HG03521 (cell line): ENCODE measurements at regions not wholly inside any gene's neighbourhood (a gene's known extent, or its start where the extent isn't known, plus 50 kb on each side); places are given as distances from the start of the nearest gene placed in this dataset.

Experiments used
- ATAC-seq: cut with Tn5 transposase; IDR thresholded peaks from one replicate; pipeline ENCODE4 v1.9.1; 2021; ENCODE audit warnings: mild to moderate bottlenecking, moderate library complexity; ENCODE audit not compliant: unreplicated experiment

DNA sequence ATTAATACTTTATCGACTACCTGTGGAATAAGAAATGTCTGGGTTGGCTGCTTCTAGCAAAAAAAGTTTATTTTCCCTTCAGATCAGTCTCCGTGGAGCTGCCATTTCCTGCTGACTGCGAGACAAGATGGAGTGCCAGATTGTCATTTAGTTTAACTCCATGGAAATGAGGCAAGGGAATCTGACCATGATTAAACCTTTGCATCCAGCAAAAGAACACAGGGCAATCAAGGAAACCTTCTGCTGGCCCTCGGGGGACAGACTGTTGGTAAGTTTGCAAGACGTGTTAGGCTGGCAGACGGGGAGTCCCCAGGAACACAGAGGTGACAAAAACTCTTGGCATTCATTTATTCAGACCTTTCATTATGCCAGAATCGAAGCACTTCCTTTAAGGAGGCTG, 52.2 kb upstream of the SPACA1 start:
- no peak for ATAC-seq

DNA sequence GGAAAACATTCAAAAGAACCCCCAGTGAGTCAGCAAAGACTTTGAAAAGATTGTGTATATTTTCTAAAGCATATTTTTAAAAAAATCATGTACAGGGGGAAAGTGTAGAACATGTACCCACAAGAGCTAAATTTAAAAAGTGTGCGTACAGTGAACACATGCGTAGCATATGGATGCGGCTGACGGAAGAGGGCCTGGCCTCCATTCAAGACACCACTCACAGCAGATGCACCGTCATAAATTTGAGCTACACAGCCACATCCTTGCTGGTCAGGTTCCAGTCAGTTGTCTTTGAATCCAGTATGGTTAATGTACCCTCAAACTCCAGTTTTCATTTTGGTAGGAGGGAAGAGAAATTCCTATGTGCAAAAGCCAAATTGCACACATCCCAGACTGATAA, 54.3 kb upstream of the SPACA1 start:
- no peak for ATAC-seq

DNA sequence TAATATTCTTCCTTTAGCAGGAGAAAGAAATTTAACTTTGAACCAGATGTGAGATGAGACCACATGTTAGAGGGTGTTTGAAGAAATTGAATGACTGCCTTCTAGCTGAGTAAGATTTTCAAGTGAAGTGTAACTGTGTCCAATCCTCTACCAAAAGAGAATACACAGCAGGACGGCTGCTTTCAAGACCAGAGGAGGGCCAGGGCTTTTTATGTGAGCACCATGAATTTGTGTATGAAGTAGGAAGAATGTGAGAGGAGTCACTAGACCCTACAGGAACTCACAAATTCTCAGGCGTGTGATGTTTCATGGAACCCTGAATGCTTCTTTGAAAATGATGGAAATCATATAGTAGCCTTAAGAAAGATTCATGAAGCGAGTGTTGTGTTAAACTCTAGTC, 56.8 kb upstream of the SPACA1 start:
- no peak for ATAC-seq

DNA sequence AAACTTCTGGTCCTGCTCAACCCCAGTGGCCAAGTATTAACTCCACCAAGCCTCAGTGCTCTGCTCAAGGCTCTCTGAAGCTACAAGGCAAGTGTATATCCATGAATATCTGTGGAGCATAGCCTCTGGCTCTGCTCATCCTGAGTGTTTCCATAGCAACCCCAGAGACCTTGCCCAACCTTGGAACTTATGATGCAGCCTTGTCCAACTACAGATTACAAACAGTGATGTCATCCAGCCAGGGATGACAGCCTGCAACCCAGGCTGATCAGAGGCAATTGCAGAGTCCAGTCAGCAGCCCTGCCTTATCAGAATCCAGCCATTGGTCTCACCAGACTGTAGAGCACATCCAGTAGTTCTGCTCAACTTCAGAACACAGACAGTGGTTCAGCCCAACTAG, 65.5 kb upstream of the SPACA1 start:
- no peak for ATAC-seq

DNA sequence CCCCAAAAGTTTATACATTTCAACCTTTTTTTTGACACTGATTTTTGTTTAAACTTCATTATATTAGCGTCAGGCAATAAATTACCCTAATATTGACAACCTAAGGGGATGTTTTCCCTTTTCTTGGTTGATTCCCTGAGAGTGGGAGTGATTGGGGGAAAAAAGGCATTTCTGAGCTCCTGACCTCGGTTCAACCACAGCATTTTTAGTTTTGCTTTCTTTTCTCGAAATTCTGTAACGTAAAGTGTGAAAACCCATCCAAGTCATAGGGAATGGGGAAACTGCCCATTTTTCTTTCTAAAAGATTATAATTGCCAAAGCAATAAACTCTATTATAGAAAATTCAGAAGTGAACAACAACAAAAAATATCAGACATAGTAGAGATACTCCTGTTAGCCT, 67.9 kb upstream of the SPACA1 start:
- no peak for ATAC-seq

DNA sequence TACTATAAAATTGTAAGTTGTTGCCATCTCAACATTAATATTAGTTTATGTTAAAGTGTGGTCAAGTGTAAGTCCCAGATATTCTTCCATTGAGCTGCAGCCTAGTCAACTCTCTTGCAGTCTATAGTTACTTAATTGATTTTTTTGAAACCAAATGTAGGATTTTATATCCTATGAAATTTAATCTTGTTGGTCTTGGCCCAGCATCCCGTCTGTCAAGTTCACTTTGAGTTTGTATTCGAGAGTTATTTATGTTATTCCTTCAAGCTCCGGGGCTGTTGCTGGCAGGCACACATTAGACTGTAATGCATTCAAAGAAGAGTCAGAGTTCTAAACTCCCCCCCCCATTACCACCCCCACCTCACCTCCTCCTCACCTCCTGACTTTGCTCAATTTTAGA, 71.0 kb upstream of the SPACA1 start:
- ATAC-seq: no peak

DNA sequence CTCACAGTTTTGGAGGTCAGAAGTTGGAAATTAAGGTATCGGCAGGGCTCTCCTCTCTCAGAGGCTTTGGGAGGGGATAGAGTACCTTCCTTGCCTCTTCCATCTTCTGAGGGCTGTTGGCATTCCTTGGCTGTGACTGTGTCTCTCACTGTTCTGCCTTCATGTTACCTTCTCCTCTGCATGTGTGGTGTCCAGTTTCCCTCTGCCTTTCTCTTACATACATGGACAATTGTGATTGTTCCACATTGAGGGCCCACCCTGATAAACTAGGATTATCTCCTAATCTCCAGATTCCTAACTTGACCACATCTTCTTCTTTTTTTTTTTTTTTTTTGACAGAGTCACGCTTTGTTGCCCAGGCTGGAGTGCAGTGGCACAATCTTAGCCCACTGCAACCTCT, 72.1 kb upstream of the SPACA1 start:
- ATAC-seq: no peak

DNA sequence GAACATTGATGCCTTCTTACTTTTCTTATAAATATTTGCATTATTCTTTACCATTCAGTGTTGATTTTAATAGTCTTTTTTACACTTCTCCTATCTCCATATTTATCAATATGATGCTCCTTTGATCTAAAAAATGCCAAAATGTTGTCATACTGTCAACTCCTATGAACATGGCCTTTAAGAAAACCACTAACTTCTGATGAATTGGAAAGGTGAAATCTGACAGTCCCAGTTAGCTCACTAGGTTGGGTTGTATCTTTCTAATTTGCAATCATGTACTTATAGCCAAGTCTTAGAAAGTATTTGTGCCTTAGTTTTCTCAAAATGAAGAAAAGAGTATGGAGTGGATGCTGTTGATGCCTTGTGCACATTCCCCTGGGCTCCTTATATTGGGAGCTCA, 75.4 kb upstream of the SPACA1 start:
- no peak for ATAC-seq

DNA sequence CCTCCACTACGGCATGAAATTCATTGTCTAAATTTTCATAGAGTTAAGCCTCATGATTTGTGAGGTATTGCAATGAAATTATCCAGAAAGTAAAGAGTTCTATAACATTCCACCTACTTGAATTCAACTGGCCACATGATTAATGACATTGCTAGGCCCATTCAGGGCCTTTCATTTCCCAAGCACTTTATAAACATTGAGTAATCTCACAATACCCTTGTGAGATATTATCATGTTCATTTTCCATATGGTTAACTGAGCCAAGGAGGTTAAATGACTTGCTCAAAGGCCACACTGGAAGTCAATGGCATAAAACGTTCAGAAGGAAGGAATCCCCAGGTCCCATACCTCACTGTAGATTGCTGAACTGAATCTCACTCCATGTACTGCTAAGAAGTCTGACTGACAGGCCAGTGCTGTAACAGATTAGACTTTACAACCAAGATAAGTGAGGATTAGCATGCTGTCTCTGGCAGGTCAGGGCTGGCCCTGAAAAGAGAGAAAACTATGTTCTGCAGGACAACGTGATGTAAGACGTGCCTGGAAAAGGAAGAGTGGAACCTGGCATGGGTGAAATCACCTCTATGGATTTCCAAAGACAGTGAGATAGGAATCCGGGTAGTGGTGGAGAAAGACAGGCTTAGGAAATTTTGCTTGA, 75.9 kb upstream of the SPACA1 start:
- ATAC-seq: no peak

DNA sequence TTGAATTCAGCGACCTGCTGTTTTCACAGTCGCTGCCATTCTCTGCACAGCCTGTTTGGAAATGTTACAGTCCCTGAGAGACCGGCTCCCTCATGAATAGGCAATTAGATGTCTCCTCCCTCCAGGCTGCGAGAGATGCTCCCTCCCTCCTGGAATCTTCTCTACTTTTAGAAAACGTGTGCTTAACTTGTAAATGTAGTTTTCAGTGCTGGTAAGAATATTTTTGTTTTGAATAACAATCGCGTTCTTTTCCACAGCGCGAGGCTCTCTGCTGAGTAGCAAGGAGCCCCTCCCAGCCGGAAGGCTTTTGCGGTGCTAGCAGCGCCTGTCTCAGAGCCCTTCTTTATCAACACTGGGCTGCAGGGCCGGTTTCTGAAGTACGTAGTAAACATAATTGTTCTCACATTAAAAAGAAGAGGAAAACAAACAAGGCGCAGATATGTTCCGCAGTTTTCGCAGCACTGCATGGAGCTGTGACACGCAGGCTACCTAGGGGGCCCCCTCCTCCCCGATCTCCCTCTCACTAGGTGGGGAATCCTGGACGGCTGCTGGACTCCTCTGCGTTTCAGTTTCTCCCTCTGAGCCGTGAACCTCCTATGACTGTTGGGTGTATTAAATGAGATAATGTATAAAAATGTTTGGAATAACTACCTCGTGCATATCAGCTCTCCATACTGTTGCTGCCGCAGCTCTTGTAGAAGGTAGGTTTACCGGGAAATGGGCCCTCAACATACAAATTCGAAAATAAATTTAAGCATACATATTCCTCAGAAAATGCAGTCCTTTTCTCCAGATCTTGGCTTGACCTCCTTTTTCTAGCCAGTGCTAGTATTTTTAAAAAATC, 79.0 kb upstream of the SPACA1 start:
- no peak for ATAC-seq

DNA sequence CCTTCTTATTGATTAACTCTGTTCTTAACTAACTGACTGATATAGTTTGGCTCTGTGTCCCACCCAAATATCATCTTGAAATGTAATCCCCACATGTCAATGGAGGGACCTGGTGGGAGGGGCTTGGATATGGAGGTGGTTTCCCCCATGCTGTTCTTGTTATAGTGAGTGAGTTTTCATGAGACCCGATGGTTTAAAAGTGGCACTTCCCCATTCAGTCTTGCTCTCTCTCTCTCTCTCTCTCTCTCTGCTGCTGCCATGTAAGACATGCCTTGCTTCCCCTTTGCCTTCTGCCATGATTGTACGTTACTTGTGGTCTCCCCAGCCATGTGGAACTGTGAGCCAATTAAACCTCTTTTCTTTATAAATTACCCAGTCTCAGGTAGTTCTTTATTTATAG, 81.8 kb upstream of the SPACA1 start:
- ATAC-seq: no peak

DNA sequence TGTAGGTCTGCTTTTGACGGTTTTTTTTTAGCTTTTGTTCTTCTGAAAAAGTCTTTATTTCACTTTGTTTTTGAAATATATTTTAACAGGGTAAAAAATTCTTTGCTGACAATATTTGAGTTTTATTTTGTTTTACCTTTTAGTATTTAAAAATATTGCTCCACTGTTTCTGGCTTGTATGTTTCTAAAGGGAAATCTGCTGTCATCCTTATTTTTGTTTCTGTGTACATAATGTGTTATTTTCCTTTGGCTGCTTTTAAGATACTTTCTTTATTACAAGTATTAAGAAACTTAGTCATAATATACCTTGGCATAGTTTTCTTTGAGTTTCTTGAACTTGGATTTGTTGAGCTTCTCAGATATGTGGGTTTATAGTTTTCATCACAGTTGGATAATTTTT, 88.6 kb upstream of the SPACA1 start:
- no peak for ATAC-seq

DNA sequence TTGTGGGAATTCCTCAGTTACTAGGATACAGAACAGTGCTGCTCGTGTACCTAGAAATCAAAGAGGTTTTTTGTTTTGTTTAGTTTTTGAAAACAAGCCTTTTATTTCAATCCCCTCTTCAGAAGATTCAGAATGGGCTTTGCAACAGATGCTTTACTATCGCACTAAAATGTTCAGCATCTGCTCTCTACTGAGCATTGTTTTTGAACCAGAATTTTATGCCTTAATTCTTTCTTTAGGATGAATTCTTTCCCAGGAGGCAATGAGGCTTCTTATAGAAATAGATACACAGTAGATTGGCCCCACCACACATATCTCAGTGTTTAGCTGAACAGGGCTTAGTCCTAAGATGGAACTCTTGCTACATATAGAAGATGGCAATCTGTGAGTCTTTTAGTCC, 95.9 kb upstream of the SPACA1 start:
- no peak for ATAC-seq

DNA sequence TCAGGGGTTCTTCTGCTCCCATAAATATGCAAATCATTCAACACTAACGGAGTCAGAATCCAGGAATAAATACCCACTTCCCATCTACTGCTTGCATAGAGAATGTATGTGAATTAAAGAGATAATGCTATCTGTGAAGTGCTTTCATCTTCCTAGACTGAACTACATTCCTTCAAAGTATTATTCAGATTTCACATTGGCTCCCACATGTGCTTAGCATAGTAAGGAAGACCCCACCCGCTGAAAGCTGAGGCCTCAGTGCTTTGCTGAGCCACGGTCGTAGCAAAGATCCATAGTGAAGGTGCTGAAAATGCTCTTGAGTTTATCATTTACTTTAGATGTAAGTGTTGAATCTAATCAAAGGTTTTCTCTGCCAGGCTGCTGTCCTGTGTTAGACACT, 97.0 kb upstream of the SPACA1 start:
- no peak for ATAC-seq

DNA sequence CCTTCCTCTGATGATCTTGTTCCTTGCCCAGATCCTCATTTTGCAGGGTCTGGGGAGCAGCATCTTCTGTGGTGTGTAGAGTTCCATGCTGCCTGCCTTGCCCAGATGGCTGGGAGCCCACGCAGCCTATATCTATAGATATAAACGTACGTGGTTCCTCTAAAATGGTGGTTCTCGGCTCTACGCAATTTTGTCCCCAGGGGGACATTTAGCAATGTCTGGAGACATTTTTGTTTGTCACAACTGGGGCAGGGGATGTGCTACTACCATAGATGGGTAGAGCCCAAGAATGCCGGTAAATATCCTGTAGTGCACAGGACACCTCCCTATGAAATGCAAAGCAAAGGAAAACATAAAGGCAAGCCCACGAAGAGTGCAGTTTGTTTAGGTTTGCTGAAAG, 98.4 kb upstream of the SPACA1 start:
- ATAC-seq: no peak

DNA sequence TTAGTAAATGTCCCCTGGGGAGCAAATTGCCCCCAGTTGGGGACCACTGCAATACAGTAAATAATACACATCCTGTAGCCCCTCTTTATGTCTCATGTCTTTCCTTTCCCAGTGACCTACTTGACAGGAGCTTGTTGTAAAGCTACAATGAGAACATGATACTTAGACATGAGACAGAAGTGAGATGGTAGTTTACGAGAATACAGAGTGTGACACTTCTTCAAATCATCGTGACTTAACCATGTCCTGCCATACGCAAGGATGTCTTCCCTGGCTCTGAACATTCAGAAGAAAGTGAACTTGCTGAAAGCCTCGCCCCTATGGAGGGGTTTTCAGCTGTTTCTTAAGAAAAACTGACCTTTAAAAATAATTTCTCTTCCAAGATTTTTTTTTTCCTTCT, 101.0 kb upstream of the SPACA1 start:
- no peak for ATAC-seq

DNA sequence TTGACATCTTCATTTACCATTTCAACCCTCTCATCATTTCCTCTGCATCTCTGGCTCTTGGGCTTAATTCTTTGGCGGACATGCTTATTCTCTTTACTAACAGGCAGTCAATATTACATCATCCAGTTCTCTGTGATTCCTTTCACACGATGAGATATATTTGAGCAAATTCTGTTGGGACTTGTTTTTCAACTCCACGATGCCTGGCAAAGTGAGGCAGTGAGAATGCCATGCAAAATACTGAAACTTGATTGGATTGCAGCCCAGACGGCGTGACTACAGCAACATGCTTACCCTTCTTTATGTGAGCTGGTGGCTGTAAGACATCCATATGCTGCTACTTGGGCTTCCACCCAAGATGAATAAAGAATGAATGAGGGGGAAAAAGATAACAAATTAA, 101.7 kb upstream of the SPACA1 start:
- ATAC-seq: no peak

DNA sequence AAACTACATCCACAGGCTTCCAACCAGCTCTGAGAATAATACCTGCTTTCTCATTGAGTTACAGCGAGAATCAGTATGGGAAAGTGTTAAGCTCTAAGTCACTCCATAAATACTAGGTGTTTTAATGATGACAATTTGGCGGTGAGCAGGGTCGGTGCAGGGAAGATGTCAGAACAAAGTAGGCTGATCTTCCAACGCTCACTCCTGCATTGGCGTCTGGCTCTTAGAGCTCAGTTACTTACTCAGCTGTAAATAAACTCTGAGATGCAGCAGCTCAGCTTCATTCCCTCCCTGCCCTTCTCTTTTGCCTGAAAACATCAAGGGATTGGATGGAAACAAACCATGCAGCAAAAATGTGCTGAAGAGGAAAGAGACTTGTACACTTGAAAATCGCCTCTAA, 102.5 kb upstream of the SPACA1 start:
- no peak for ATAC-seq

DNA sequence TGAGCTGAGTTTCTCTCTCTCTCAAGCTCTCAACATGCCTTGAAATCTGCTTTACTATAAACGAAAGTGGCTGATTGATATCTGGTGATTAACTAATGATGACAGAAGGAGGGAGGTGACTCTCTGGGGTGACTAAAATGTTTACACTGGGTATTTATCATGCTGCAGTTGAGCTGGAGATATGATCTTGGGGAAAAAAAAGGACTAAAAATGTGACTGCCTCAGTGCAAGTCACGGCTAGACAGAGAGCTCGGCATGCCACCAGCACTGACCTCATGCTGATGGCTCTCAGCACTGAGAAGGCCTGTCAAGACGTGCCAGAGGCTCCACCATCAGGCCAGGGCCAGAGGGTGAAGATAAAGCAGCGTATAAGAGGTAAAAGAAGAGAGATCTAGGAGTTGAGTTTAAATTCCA, 103.1 kb upstream of the SPACA1 start:
- ATAC-seq: no peak

DNA sequence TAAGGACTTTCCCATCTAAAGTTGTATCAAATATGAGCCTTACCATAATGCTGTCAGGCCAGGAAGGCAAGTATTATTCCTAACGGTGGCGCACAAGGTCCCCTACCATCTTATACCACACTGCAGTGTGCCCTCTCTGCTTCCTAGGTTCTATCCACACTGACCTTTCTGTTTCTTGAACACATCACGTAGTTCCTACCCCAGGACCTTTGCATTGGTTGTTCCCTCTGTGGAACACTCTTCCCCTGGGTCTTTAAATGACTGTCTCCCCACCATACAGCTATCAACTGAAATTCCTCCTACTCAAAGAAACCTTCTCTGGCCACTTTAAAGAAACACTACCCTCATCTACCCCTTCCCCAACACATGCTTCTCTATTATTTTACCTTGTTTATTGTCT, 104.5 kb upstream of the SPACA1 start:
- no peak for ATAC-seq

DNA sequence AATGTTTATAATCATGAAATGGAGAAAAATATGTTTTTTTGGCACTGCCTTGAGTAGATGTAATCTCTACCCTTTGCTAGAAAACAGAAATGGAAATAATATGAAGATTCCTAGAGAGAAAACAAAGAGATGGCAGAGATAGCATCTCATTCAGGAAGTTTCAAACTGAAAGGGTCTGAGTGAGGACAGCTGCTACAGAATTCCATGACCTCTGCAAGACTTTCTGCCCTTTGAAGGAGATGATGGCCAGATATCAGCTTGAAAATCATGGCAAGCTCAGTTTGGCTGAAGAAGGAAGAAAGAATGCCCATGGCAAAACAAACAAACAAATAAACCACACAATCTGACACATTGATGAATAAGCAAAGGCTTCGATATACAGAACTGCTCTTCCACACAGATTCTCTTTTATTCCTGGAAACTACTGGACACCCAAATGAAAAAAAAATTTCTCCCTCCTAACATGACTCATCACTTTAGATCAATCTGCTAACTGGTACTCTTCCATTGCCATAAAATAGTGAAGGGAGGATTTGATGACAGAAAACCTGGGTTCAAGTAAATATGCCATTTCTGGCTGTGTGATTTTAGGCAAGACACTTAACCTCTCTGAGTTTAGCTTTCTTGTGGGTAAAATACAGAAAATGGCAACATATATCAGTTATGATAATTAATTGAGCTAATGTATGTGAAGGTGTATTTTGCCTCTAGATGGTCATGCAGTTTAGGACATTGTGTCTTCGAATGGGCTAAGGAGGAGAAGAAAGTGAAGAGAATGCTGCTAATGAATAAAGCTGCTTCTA, 105.9 kb upstream of the SPACA1 start:
- ATAC-seq: no peak

DNA sequence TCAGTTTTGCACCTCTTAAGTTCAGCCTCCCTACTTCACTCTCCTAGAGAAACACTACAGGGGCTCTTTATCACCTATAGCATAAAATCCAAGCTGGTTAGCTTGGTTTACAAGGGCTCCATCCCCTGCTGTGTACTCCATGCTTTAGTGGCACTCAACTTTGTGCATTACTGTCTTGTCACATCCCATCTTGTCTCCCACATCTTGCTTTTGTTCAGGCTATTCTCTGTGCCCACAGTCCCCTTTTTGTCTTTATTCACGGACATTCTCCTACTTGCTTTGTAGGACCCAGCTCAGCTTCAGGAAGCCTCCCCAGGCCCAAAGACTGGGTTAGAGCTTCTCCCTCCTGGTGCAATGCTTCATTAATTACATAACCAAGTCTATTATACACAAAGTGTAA, 107.9 kb upstream of the SPACA1 start:
- ATAC-seq: no peak
